ENCODE measurements at regions not wholly inside any gene's neighbourhood (a gene's known extent, or its start where the extent isn't known, plus 50 kb on each side); places are given as distances from the start of the nearest gene placed in this dataset.
"Not testable (repeated sequence)": the region's sequence is repeated elsewhere in the genome, so short reads cannot be mapped to it uniquely, and the experiment has no call there.

DNA sequence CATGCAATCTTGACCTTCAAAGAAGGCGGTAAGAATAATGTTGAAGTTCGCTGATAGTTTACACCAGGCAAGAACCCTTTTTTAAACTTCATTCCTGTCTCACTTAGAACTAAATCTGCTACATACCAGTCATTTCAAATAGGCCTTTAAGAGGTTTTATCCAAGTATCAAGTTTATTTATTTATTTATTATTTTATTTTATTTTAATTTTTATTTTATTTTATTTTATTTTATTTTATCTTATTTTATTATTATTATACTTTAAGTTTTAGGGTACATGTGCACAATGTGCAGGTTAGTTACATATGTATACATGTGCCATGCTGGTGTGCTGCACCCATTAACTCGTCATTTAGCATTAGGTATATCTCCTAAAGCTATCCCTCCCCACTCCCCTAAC, 691.6 kb downstream of the ANKRD7 start:
- not testable (repeated sequence) for DNase-seq (ENCODE audit: low read depth)

DNA sequence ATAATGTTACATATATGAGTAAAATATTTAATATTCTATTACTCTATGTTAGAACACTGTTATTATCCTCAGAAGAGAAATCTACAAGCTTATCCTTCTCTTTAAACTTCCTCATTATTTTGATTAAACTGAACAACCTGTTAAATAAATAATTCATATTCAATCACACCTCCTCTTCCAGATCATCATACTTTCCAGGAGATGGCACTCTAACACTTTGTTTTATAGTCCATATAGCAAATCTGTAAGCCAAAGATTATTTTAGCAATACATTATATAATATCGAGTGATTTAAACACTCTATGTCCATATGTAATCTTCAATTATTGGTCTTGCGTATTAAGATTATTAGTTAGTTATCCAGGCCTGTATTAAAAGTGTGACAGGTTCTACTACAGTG, 694.1 kb downstream of the ANKRD7 start:
- DNase-seq (ENCODE audit: low read depth): no peak

DNA sequence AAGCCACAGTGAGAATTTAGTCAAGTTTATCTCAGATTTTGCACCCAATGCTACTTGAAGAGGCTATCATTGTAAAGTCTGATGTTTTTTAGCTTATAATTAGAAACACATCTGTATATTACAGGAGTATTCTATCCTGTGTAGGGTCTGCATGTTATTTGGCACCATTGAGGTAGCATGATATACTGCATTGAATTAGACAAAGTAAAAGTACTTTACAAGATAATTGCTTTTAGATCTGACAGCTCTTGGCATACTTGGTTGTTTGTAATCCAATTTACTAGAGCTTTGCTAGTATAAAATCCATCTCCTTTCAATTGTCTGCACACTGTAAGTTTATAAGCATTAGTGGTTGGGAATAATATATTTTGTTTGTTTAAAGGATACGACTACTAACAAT, 714.3 kb downstream of the ANKRD7 start:
- no peak for DNase-seq (ENCODE audit: low read depth)

DNA sequence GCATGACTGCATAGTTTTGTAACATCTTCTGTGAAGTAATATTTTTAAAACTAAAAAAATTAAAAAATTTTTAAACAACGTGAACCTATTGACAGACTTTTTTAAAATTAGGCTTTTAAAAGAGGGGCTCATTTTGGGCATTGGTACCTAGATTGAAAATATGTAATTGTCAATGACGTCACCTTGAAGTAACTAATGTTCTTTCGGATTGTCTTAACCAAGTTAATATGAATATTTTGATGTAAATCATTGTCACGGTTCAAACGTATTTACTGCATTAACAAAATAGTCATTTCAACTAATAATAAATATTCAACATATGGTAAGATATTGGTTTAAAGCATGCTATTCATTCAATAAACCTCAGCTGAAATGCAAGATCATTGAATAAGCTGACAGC, 719.8 kb downstream of the ANKRD7 start:
- DNase-seq (ENCODE audit: low read depth): no peak

DNA sequence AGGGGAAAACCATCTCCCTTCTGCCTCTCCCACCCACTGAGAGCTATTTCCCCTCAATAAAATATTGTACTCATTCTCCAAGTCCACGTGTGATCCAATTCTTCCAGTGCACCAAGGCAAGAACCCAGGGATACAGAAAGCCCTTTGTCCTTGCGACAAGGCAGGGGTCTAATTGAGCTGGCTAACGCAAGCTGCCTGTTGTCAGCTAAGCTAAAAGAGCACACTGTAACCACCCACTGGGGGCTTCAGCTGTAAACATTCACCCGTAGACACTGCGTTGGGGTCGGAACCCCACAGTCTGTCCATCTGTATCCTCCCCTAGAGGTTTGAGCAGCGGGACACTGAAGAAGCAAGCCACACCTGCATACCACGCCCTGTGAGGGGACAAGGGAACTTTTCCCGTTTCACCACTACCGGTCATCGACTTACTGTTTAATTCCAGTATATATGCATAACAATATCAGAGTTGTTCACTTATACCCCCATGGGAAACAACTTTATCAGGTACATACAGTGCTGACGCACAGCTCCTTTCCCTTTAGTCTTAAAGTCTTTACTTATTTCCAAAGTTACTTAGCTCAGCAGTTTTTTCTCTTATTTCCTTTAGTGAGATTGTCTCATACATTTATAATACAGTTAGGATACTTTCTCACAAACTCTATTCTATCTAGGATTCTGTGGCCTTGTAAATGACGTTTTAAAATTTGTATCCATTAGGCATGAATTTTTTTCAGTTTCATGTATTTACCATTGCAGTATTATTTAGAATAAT, 721.6 kb downstream of the ANKRD7 start:
- no peak for DNase-seq (ENCODE audit: low read depth)

DNA sequence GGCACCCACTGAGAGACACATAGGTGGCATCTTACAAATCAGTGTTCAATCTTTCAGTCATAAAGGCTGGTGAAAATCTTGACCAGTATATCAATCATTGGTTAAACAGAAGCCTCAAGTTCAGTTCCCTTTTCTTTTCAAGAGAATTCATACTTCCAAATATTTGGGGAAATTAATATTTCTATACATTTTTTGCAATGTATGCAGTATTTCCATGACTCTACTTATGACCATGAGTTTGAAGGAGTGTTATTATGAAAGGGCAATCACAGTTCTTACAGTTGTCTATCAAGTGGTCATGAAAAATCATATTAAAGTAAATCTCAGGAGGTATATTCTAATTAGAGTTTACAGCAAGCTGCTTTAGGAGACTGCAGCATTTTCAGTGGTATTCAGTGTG, 724.0 kb downstream of the ANKRD7 start:
- no peak for DNase-seq (ENCODE audit: low read depth)

DNA sequence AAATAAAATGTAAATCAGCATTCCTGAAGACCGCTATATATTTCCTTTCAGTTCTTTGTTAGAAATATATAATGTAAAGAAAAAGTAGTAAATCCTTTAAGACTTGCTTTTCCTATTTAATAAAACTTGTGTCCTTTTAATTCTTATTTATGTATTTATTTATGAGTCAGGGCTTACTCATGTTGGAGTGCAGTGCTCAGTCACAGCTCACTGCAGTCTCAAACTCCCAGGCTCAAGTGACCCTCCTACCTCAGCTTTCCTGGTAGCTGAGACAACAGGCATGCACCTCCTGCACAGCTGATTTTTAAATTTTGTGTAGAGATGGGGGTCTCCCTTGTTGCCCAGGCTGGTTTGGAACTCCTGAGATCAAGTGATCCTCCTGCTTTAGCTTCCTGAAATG, 724.5 kb downstream of the ANKRD7 start:
- no peak for DNase-seq (ENCODE audit: low read depth)

DNA sequence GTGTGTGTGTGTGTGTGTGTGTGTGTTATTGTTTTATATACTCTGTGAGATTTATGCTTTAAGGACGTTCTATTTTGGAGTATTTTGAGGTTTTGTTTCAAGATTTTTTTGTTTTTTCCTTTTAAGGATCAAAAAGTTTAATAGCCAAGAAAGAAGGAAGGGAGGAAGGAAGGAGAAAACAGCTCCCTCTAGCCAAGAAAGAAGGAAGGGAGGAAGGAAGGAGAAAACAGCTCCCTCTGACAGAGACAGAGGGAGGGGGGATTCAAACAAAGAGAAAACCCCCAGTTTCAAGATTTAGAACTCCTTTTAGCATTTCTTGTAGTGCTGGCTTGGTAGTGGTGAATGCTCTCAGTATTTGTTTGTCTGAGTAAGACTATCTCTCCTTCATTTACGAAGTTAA, 731.8 kb downstream of the ANKRD7 start:
- not testable (repeated sequence) for DNase-seq (ENCODE audit: low read depth)

DNA sequence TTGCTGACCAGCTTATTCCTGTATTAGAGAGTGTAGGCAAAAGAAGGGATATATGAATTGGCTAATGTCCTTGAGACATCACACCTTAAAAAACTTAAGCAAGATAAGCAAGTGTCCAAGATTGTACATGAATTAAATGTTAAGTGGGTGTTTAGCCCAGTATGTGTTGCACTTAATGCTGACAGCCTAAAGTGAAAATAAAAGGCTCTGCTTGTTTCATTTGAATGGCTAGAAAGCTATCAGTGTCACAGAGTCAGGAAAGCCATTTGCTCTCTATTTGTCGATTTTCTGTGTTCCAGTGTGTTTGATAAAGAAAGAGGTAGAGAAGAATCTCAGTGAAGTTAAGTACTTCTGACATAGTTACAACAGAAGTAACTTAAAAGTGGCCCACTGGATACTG, 744.9 kb downstream of the ANKRD7 start:
- no peak for DNase-seq (ENCODE audit: low read depth)

DNA sequence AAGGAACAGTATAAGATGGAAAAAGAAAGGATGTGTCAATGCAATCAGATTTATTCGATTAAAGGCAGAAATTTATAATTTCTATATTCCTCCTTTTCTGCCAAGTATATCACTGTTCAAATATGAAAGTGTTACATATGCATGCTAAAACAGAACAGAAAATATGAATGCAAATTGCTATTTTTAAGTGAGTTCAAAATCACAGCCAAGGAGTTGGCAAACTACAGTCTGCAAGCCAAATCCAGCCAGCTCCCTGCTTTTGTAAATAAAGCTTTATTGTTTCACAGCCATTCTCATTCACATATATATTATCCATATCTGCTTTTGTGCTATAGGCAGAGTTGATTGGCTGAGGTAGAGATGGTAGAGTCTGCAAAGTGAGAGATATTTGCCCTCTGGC, 747.2 kb downstream of the ANKRD7 start:
- no peak for DNase-seq (ENCODE audit: low read depth)

DNA sequence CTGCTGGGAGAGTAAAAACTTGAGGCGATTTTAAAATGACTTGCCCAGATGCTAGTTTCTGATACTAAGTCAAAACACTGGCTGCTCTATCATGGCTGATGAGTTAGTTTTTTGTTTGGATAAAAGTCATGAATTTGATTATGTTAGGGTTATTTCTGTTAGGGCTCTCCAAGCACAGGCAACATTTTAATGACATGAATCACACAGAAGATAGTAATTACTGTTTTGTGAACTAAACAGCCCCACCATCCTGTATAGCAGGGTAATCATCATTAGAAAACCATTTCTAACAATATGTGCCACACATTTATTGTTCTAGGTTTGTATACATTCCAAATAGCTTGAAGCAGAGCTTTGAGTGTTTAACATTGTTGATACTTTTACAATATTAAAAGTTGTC, 750.3 kb downstream of the ANKRD7 start:
- DNase-seq (ENCODE audit: low read depth): no peak

DNA sequence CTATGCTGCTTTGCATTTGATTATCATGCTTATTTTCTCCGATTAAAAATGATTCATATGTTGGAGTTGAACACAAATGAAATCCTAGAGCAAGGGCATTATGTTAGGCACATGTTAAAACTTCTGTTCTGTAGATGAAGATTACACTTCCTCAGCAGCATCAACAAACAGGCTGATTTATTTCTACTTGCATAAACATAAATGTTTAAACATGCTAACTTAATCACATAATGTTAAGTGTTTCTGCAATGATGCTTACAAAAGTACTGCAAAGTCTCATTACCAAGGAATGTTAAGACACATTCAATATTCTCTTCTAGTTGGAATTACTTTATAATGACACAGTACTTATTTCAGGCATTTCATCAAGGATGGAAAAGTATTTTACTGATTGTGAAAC, 770.8 kb downstream of the ANKRD7 start:
- no peak for DNase-seq (ENCODE audit: low read depth)

DNA sequence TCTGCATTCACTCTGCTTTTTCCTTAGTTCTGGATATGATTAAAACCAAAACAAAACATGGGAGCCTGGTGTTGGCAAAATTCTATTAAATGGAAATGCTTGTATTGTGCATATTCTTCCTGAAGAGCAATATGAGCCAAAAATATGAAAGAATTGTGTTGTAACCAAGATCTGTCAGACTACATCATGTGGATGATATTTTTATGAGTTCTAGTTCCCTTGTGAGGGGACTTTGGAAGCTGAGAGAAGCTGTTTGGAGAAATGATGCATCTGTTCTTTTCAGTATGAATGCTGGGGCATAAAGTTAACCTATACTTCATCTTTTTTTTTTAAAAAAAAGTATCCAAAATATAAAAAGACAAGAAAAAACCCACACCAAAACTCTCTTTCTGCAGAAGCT, 782.7 kb downstream of the ANKRD7 start:
- no peak for DNase-seq (ENCODE audit: low read depth)

DNA sequence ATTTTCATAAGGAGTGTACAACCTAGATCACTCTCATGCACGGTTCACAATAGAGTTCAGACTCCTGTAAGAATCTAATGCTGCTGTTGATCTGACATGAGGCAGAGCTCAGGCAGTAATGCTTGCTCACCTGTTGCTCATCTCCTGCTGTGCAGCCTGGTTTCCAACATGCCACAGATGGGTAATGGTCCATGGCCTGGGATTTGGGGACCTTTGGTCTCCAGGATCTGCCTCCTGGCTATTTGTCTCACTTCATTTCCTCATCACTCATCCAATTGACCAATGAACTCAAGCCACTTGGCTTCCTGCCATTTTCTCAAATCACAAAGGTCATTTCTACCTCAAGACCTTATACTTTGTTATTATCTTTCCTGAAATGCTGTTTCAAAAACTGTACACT, 786.1 kb downstream of the ANKRD7 start:
- no peak for DNase-seq (ENCODE audit: low read depth)

DNA sequence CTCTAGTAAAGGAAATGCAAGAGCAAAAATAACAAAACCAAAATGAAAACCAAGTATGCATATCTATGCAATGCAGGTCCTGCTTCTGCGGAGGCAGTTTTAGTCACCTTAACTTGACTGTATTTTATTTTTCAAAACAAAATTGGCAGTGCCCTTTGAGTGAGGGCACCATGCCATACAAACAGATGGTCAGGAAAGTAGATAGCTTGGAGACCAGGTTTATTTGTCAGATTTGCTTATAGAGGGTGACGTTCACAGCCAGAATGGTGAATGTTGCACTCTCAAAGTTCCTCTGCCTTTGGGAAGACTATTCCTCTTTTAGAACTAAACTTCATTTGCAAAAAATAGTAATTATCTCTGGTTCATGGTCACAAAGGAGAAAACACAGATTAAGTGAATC, 801.9 kb downstream of the ANKRD7 start:
- DNase-seq (ENCODE audit: low read depth): no peak

DNA sequence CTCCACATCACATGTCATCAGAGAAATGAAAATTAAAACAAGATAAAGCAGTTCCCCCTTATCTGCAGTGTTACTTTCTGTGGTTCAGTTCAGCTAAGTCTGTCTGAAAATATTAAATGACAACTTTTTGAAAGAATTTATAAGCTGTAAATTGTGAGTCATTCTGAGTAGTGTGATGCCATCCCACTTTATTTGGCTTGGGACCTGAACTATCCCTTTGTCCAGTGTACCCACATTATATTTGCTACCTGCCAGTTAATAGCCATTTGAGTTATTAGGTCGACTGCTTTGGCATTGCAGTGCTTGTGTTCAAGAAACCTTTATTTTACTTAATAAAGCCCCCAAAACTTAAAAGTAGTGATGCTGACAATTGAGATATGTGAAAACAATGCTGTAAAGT, 804.2 kb downstream of the ANKRD7 start:
- DNase-seq (ENCODE audit: low read depth): no peak

DNA sequence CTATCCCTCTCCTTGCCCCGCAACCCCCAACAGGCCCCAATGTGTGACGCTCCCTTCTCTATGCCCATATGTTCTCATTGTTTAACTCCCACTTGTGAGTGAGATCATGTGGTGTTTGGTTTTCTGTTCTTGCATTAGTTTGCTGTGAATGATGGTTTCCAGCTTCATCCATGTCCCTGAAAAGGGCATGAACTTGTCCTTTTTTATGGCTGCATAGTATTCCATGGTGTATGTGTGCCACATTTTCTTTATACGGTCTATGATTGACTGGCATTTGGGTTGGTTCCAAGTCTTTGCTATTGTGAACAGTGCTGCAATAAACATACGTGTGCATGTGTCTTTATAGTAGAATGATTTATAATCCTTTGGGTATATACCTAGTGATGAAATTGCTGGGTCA, 807.6 kb downstream of the ANKRD7 start:
- not testable (repeated sequence) for DNase-seq (ENCODE audit: low read depth)

DNA sequence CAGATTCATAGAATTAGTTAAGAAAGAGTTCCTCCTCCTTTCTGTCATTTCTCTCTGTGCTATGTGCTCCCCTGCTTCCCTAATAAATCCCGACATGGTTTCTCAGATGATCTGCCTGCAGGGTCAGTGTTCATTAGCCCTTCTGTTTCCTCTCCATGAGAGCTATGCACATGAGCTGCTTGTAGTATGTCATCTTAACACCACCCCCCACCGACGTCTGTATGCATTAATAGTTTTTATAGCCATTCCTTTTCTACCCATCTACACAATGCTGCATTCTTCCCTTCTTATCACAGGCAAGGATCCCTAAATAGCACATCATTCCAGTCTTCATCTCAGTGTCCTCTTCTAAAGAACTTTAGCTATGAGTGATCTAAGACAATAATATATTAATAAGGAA, 809.1 kb downstream of the ANKRD7 start:
- no peak for DNase-seq (ENCODE audit: low read depth)

DNA sequence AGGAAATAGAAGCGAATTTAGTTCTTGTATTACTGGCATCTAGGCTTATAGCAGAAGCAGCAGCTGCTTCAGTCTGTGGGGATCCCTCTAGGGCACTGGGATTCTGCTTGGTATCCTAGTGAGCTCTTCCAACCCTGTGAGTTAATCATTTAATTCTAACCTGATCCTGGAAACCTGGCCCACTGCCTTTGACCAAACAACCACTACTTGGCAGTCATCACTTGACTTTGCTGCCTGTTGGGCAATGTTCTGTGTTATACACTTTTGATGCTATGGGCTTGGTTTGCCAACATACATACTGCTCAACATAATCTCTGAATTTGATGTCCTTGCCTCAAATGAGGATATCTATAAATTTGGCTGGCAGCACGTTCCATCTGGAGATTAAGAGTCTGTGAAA, 813.4 kb downstream of the ANKRD7 start:
- DNase-seq (ENCODE audit: low read depth): no peak

DNA sequence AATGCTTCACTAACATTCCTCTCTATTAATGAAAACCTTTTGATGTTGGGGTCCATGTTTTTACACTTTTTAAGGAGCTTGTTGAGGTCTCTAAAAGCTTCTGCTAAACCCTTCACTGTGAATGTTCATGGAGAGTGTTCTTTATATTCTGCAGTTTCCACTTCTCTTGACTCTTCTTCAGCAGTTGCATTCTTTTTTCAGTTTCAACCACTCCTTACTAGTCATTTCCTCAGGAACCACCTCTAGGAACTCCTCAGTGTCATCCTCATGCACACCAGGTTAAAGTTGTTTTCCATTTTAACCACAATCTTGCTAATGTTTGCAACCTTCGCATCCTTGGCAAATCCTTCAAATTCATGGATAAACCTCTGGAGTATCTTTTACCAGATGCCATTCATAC, 821.6 kb downstream of the ANKRD7 start:
- DNase-seq (ENCODE audit: low read depth): no peak

DNA sequence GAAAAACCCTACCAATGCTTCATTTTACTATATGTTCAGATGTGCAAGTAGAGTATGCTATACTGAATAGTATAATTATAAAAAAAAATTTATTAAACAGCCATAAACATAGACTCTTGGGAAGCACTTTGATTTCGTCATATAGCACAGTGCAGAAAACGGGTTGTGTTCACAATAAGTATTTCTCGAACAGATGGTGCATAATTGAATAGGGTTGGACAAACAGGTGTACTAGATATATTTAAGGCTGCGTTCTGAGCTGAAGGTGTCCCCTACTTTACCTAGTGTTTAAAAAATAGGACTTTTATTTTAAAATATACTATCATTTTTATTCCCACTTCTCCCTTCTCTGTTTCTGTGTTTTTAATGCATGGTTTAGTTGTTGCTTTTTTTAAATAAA, 841.5 kb downstream of the ANKRD7 start:
- DNase-seq (ENCODE audit: low read depth): no peak

DNA sequence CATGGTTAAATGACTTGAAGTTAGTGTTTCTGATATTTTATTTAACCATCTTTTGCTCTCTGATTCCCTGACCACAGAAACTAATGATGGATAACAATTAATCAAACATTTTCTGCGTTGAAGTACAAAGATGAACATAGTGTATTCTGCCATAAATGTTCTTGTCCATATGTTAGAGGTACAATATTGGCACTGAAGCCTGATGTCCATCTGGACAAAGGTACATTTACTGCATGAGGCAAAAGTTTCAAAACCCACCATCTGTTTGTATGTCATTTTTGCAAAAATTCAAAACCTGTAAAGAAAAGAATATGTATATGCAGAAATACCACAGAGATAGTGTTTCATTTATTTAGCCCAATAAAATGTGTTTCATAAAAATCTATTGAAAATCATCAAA, 861.5 kb downstream of the ANKRD7 start:
- DNase-seq (ENCODE audit: low read depth): no peak

DNA sequence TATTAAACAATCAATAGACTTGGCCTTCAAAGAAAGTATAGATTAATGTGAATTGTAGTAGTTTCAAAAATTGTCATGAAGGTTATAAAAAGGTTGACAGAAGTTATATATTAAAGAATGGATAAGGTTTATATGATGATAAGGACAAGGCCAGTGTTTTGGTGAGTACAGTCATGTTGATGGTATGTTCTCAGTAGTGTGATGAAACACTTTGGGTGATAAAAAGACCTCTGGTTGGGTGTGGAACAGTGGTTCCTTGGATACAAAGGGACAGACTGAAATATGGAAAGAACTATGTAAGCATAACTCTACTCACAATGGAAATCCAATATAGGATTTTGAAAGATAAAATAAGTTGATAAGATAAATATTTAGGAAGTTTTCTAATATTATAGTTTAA, 866.3 kb downstream of the ANKRD7 start:
- no peak for DNase-seq (ENCODE audit: low read depth)

DNA sequence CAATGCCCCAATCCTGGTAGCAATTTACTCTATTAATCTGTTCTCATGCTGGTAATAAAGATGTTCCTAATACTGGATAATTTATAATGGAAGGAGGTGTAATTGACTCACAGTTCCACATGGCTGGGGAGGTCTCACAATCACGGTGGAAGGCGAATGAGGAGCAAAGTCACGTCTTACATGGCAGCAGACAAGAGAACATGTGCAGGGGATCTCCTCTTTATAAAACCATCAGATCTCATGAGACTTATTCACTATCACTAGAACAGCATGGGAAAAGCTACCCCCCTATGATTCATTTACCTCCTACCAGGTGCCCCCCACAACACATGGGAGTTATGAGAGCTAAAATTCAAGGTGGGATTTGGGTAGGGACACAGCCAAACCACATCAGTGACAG, 872.2 kb downstream of the ANKRD7 start:
- DNase-seq (ENCODE audit: low read depth): no peak

All from RPMI7951 (cell line).